GM18508 (cell line): ENCODE measurements at regions not wholly inside any gene's neighbourhood (a gene's known extent, or its start where the extent isn't known, plus 50 kb on each side); places are given as distances from the start of the nearest gene placed in this dataset.

Source experiments
- ATAC-seq: cut with Tn5 transposase; IDR thresholded peaks from one replicate; pipeline ENCODE4 v1.9.1; 2021; ENCODE audit warnings: moderate number of reproducible peaks; ENCODE audit not compliant: insufficient read depth, unreplicated experiment

GRCh38 chr1:30506291-30507015 lies 216.9 kb downstream of the MATN1 start:
- ATAC-seq = no peak

GRCh38 chr1:30505853-30506252 lies 217.5 kb downstream of the MATN1 start:
- no peak for ATAC-seq

DNA sequence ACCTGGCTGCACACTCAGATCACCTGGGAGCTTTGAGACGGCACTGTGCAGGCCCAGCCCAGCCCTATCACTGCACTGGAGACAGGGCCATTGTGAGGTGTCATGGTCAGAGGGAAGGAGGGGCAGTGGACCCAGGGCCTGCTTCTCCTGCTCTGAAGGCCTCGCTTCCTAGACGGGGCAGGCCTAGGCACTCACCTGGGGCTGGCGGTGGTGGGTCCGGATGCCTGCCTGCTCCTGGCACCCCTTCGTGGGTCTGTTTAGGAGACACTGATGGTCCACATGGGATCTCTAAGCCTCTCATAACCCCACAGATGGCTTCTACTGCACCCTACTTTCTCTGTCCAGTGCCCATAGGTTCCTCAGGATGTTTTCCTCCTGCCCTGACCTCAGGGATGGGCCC lies 230.9 kb downstream of the MATN1 start:
- ATAC-seq = no peak

GRCh38 chr1:30491831-30492230 lies 231.6 kb downstream of the MATN1 start:
- ATAC-seq = no peak

GRCh38 chr1:30490554-30491053 lies 232.8 kb downstream of the MATN1 start:
- ATAC-seq = no peak

- ATAC-seq = no peak
Measured at GRCh38 chr1:30489737-30490389, 233.5 kb downstream of the MATN1 start.

GRCh38 chr1:30488324-30488913 lies 235.0 kb downstream of the MATN1 start:
- no peak for ATAC-seq

DNA sequence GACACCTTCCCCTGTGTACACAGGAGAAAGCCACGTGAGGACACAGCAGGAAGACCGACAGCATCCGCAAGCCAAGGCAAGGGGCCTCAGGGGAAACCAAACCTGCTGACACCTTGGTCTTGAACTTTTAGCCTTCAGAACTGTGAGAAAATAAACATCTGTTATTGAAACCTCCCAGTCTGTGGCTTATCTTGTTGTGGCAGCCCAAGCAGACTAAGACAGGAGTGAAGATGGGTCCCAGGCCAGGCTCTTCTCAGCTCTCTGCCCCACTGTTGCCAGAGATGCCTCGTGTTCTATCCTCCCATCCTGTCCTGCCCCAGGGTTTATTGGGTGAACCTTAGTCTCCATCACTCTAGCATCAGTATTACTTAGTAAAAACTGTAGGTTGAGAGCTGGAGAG lies 236.3 kb downstream of the MATN1 start:
- ATAC-seq = no peak

GRCh38 chr1:30485072-30485471 lies 238.3 kb downstream of the MATN1 start:
- ATAC-seq = no peak

DNA sequence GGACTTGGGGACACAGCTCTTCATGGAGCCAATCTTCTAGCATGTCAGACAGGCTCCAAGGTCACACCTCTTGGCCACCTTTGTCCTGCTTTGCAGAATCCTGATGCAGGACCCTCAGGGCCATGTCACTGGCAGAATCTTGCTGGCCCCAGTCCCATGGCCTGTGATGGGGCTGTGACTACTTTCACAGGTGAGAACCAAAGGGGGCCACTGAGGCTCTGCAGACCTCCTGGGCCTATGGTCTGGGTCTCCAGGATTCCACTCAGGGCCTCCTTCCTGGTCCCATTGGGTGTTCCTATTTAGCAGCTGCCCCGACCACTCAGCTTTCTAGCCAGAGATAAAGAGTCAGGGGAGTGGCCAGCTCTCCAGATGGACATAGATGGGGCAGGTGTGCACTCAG lies 238.7 kb downstream of the MATN1 start:
- no peak for ATAC-seq

DNA sequence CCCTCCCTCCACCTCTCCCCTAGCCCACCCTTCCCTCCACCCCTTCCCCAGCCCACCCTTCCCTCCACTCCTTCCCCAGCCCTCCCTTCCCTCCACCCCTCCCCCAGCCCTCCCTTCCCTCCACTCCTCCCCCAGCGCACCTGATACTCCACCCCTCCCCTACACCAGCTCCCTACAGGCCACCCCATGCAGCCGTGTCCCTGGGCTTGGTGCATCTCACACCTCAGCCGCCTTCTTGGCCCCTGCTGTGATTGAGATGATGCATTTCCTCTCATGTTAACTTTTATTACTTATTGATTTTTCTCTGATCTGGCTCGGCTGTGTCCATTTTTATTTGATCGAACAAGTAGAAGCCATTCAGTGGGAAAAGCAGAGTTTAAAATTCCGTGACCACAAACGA lies 243.8 kb downstream of the MATN1 start:
- ATAC-seq = no peak

DNA sequence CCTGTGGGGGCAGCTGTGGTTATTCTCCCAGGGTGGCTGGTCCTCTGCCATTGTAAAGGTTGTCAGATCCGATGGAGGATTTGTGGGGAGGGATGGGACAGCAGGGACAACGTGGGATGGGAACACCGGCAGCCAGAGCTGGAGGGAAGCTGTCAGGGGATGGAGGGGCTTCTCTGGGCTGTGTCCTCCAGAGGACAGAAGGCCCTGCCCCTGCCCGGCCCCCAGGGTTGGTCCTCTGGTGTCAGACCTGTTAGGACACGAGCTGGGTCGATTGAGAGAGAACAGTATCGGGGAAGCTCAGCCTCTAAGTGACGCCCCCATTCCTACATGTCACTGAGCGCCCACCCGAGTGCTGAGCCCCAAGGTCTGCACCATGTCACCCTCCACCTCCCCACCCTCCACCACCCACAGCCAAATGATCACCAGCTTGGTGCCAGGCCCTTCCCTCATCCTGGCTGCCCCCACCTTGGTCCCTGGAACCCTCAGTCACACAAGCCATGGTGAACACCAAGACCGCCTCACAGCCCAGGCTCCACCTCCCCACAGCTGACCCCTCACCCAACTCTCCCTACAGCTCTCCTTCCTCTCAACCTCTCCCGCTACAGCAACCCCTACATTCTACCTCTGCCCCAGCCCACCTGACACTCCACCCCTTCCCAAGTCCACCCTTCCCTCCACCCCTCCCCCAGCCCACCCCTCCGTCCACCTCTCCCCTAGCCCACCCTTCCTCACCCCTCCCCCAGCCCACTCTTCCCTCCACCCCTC lies 244.4 kb downstream of the MATN1 start:
- ATAC-seq = no peak

GRCh38 chr1:30478283-30478682 lies 245.1 kb downstream of the MATN1 start:
- no peak for ATAC-seq

- no peak for ATAC-seq
Measured at GRCh38 chr1:30477588-30477987, 245.8 kb downstream of the MATN1 start.

GRCh38 chr1:30476911-30477459 lies 246.4 kb downstream of the MATN1 start:
- no peak for ATAC-seq

DNA sequence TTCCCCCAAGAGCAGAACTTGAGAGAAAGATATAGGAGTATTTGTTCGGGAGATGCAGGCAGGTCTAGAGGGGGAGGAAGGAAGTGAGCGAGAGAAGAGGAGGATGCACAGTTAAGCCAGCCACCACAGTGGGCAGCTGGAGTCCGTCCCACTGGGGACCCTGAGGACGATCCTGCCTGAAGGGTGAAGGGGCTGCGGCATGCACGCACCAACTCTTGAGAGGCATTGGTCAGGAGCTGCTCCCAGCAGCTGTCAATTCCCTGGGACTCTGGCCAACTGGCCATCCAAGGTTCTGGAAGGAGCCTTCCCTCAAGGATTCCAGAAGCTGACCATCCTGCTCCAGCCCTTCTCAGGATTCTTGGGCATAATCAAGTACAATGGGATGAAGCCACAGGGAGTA lies 246.9 kb downstream of the MATN1 start:
- ATAC-seq = no peak

DNA sequence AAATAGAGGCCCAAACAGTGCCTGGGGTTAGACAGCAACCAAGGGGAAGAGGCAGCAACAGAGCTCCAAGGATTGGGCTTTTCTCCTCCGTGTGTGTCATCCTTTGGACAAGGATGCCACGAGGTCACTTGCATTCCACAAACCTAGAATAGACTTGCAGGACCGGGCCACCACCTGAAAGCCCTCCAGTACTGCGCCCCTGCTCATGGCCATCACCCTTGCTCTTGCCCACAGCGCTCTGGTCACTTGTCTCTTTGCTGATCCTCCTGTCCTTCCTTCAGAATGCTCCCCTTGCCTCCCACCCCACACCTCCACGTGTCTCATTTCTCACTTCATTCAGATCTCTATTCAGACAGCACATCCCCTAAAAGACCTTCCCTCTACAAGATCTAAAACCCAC lies 247.4 kb downstream of the MATN1 start:
- no peak for ATAC-seq

DNA sequence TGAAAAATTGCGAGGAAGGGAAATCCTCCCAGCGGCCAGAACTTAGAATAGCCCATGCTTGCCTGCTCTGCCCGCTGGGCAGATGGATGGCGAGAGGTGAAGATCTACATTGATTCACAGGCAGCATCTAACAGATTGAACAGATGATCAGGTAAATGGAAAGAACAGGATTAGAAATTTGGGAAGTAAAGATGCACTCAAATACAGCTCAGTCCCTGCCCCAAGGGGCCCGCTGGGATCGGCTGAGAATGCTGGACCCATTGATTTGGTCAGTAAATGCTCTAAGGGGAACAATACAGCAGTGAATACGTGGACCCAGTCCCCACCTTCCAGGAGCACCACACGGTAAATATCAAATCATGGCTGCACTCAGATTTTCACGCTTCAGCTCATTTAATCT lies 248.2 kb downstream of the MATN1 start:
- no peak for ATAC-seq

- ATAC-seq = no peak
Measured at GRCh38 chr1:30474818-30475200, 248.6 kb downstream of the MATN1 start.

- ATAC-seq = no peak
Measured at GRCh38 chr1:30473922-30474817, 249.2 kb downstream of the MATN1 start.
